GM23248 (cell line): ENCODE measurements at regions not wholly inside any gene's neighbourhood (a gene's known extent, or its start where the extent isn't known, plus 50 kb on each side); places are given as distances from the start of the nearest gene placed in this dataset. TPM values are rescaled to one million over a fixed set of nuclear protein-coding genes. Genes with fewer than 3 reads are reported as not detected.

ENCODE experiments used
- DNase-seq: peaks from one replicate; pipeline ENCODE4 v3.0.0-alpha.2; 2015
- H2AFZ ChIP-seq: fragments of 200-600 bp; sonication (generic); 2 replicates; pipeline ENCODE4 v1.6.1; 2016; ENCODE audit warnings: antibody characterized with exemption
- H3F3A ChIP-seq: fragments of 200-600 bp; sonication (generic); 2 replicates; pipeline ENCODE4 v1.6.1; 2016; ENCODE audit warnings: mild to moderate bottlenecking, antibody characterized with exemption, mixed run types; ENCODE audit not compliant: insufficient read depth
- H3K27ac ChIP-seq: fragments of 200-600 bp; sonication (generic); 2 replicates; pipeline ENCODE4 v1.5.1; 2016; ENCODE audit warnings: mild to moderate bottlenecking
- H3K27me3 ChIP-seq: fragments of 200-600 bp; sonication (generic); replicated peaks from 2 replicates; pipeline ENCODE4 v1.6.1; 2016; ENCODE audit warnings: mild to moderate bottlenecking; ENCODE audit not compliant: insufficient read depth
- H3K36me3 ChIP-seq: fragments of 200-600 bp; sonication (generic); 2 replicates; pipeline ENCODE4 v1.6.1; 2016; ENCODE audit warnings: low read depth, mild to moderate bottlenecking
- H3K4me1 ChIP-seq: fragments of 200-600 bp; sonication (generic); 2 replicates; pipeline ENCODE4 v1.6.1; 2016; ENCODE audit warnings: mild to moderate bottlenecking; ENCODE audit not compliant: insufficient read depth
- H3K4me2 ChIP-seq: fragments of 200-600 bp; sonication (generic); one replicate; pipeline ENCODE4 v1.6.1; 2016; ENCODE audit warnings: mild to moderate bottlenecking; ENCODE audit not compliant: unreplicated experiment
- H3K4me3 ChIP-seq: fragments of 200-600 bp; sonication (generic); 2 replicates; pipeline ENCODE4 v1.5.1; 2016; ENCODE audit warnings: mild to moderate bottlenecking
- H3K79me2 ChIP-seq: fragments of 200-600 bp; sonication (generic); 2 replicates; pipeline ENCODE4 v1.6.1; 2016; ENCODE audit warnings: mild to moderate bottlenecking; ENCODE audit not compliant: insufficient read depth
- H3K9ac ChIP-seq: fragments of 200-600 bp; sonication (generic); 2 replicates; pipeline ENCODE4 v1.6.1; 2016; ENCODE audit warnings: mild to moderate bottlenecking
- H3K9me2 ChIP-seq: fragments of 200-600 bp; sonication (generic); 2 replicates; pipeline ENCODE4 v1.6.1; 2016; ENCODE audit warnings: mixed run types, mild to moderate bottlenecking, moderate library complexity; ENCODE audit not compliant: insufficient read depth
- H3K9me3 ChIP-seq: fragments of 200-600 bp; sonication (generic); one replicate; pipeline ENCODE4 v1.6.1; 2017; ENCODE audit warnings: low read depth
- H4K20me1 ChIP-seq: fragments of 200-600 bp; sonication (generic); 2 replicates; pipeline ENCODE4 v1.6.0; 2016; ENCODE audit not compliant: insufficient read depth
- EZH2 ChIP-seq: fragments of 200-600 bp; sonication (generic); IDR thresholded peaks from 2 replicates; pipeline ENCODE4 v1.6.1; 2018; ENCODE audit warnings: antibody characterized with exemption, mild to moderate bottlenecking; ENCODE audit not compliant: insufficient read depth, poor library complexity, severe bottlenecking
- EZH2phosphoT487 ChIP-seq: fragments of 200-600 bp; sonication (generic); IDR thresholded peaks from 2 replicates; pipeline ENCODE4 v1.6.1; 2018; ENCODE audit warnings: antibody characterized with exemption, moderate library complexity, mild to moderate bottlenecking, low read depth; ENCODE audit not compliant: insufficient read depth
- WGBS, 2 experiments: methylation state at CpG; one replicate each; pipeline ENCODE4 v1.1.6; 2015 to 2017; ENCODE audit warnings: low lambda C conversion rate in 2 of 2, low coverage in 1 of 2; ENCODE audit errors: missing lambda C conversion rate in 2 of 2; 5-methylcytosine and 5-hydroxymethylcytosine counted together
- in situ Hi-C: fragments of 300-500 bp; cut with MboI; formaldehyde crosslinking; loops from 2 replicates; pipeline ENCODE4 v1.15.0; 2020
- small RNA-seq: library from RNA; depleted of rRNA; stranded (forward); fragments of <200 nt; gene quantifications from one replicate; pipeline ENCODE3, GENCODE V24; 2014; ENCODE audit warnings: low read depth, low replicate concordance

DNA sequence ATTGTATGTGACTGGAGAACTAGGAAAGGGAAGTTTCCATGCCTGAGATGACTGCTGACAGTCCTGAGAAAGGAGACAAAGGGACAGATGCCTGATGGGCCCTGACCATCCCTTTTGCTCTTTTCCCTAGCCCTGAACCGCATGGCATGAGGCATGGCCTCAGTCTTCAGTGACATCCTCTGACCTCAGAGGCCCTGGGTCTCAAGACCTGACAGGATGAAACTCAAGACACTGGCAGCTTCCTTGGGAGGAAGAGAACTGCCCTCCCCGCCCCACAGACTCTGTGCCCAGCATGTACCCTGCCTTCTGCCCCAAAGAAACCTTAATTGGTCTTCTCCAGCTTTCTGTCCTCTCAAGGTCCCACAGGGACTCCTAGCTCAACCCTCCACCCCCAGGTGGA is 444.1 kb downstream of the SOX6 start:
- Histone ChIP-seq H3K79me2 (no peaks in the 10 kb centered on the region), H3F3A (no peaks in the 10 kb centered on the region), H3K4me2 (no peak overlapping the region), H4K20me1 (no peaks in the 10 kb centered on the region), H3K36me3 (no peaks in the 10 kb centered on the region), H3K9ac (no peak overlapping the region), H3K9me2 (no peaks in the 10 kb centered on the region), H3K9me3 (no peaks in the 10 kb centered on the region), H3K4me3 (no peak overlapping the region), H2AFZ (no peak overlapping the region), H3K4me1 (no peaks in the 10 kb centered on the region), H3K27ac (no peak overlapping the region), H3K27me3 (peaks cover 8% of the 10 kb centered on the region)
- no peak for DNase-seq
- TF ChIP-seq EZH2 (no peak), EZH2phosphoT487 (no peak)
- 6 to 10% methylated on average over 2 of the region's 2 CpGs for WGBS, 2 experiments
- in situ Hi-C loops, result no loop called here

DNA sequence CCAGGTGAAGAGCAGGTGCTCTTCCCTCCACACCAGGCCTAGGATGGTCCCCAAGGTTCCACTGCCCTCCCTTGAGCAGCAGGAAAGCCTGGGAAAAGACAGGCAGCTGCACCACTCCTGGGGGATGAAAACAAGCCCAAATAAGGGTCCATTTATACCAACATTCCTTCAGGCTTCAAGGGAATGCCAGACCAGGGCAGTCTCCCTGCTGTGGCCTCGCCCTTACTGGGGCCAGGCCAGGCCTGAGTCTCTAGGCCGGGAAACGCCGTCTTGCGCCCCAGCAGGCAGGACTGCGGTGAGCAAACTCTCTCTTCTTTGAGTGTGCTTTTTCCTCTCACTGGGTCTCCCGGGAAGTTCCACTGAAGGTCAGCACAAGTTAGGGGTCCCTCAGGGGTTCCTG is 443.5 kb downstream of the SOX6 start:
- H3K4me1 ChIP-seq, result no peaks in the 10 kb centered on the region
- 53 to 55% methylated on average over 7 of the region's 7 CpGs for WGBS, 2 experiments
- H3K27me3 ChIP-seq, result peaks cover 8% of the 10 kb centered on the region
- no peaks in the 10 kb centered on the region for H3K9me2 ChIP-seq
- H3K4me2 ChIP-seq, result no peak overlapping the region
- no peak overlapping the region for H2AFZ ChIP-seq
- no peaks in the 10 kb centered on the region for H3K9me3 ChIP-seq
- no peaks in the 10 kb centered on the region for H4K20me1 ChIP-seq
- H3F3A ChIP-seq, result no peaks in the 10 kb centered on the region
- no peak for TF ChIP-seq EZH2phosphoT487
- TF ChIP-seq EZH2, result no peak
- H3K27ac ChIP-seq, result no peak overlapping the region
- no peak overlapping the region for H3K4me3 ChIP-seq
- in situ Hi-C loops, result no loop called here
- no peak for DNase-seq
- no peaks in the 10 kb centered on the region for H3K79me2 ChIP-seq
- H3K9ac ChIP-seq, result no peak overlapping the region
- no peaks in the 10 kb centered on the region for H3K36me3 ChIP-seq

DNA sequence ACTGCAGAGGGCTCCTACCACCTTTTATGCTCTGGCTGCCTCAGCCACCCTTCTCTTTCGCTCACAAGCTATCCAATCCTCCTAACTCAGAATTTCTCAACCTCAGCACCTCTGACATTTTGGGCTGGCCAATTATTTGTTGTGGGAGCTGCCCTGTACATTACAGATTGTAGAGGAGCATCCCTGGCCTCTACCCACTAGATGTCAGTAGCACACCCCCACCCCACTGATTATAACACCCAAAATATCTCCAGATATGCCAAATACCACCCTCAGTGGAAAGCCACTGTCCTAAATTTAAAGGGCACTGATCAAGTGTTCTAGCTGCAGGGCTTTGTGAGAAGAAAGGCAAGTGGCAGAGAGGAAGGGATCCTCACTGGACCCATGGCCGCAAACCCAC is 443.1 kb downstream of the SOX6 start:
- no peaks in the 10 kb centered on the region for H4K20me1 ChIP-seq
- H3F3A ChIP-seq, result no peaks in the 10 kb centered on the region
- H3K9me3 ChIP-seq, result no peaks in the 10 kb centered on the region
- no peak overlapping the region for H3K9ac ChIP-seq
- TF ChIP-seq EZH2 (no peak), EZH2phosphoT487 (no peak)
- no peak overlapping the region for H3K4me2 ChIP-seq
- no peak overlapping the region for H2AFZ ChIP-seq
- no peak overlapping the region for H3K4me3 ChIP-seq
- H3K27ac ChIP-seq, result no peak overlapping the region
- in situ Hi-C loops, result no loop called here
- WGBS, 2 experiments, result 42 to 46% methylated on average over 2 of the region's 2 CpGs
- peaks cover 8% of the 10 kb centered on the region for H3K27me3 ChIP-seq
- no peaks in the 10 kb centered on the region for H3K36me3 ChIP-seq
- H3K4me1 ChIP-seq, result no peaks in the 10 kb centered on the region
- no peak for DNase-seq
- no peaks in the 10 kb centered on the region for H3K9me2 ChIP-seq
- H3K79me2 ChIP-seq, result no peaks in the 10 kb centered on the region

Small RNA genes lying in the stretch of these regions (small RNA-seq; reads per million reads assigned to genes)
- gene RF00324, result not detected
